Panc1 (cell line): ENCODE measurements at regions not wholly inside any gene's neighbourhood (a gene's known extent, or its start where the extent isn't known, plus 50 kb on each side); places are given as distances from the start of the nearest gene placed in this dataset.
"Not testable (repeated sequence)": the region's sequence is repeated elsewhere in the genome, so short reads cannot be mapped to it uniquely, and the experiment has no call there.

Experiments used
- ATAC-seq: fragments of 200-7000 bp; cut with Tn5 transposase; 2 replicates; pipeline ENCODE4 v1.9.1; 2020; ENCODE audit warnings: mild to moderate bottlenecking, moderate library complexity
- BruUV-seq: library from RNA; stranded (reverse); fragments of 400-500 nt; replicated peaks from 2 replicates; lab custom pipeline; 2021; lab: Mats Ljungman, UMichigan
- CTCF ChIA-PET: fragments of 300-600 bp; sonication (Branson Sonifier 250); formaldehyde crosslinking; loops from one replicate; lab custom pipeline; 2022; ENCODE audit warnings: antibody characterized with exemption; lab: Charles Lee
- POLR2A ChIA-PET: fragments of 300-600 bp; sonication (Branson Sonifier 250); formaldehyde crosslinking; loops from one replicate; lab custom pipeline; 2022; ENCODE audit warnings: antibody characterized with exemption; lab: Charles Lee
- DNase-seq: peaks from one replicate; pipeline ENCODE4 v3.0.0-alpha.2; 2010; ENCODE audit warnings: low read depth, low spot score
- H3K27ac ChIP-seq: 2 replicates; pipeline ENCODE4 v1.5.1; 2011; ENCODE audit warnings: mild to moderate bottlenecking, low read length, inconsistent platforms
- H3K27me3 ChIP-seq: fragments of 200-500 bp; sonication (Bioruptor generic); 2 replicates; pipeline ENCODE4 v1.6.0; 2014; ENCODE audit warnings: low read length, inconsistent platforms; ENCODE audit not compliant: control insufficient read depth, insufficient read depth
- H3K36me3 ChIP-seq: fragments of 200-500 bp; sonication (Bioruptor generic); 2 replicates; pipeline ENCODE4 v1.5.1; 2014; ENCODE audit warnings: inconsistent platforms, mild to moderate bottlenecking, low read length, moderate library complexity; ENCODE audit not compliant: control insufficient read depth, insufficient read depth
- H3K4me1 ChIP-seq: 2 replicates; pipeline ENCODE4 v1.5.1; 2011; ENCODE audit warnings: inconsistent platforms, mild to moderate bottlenecking, low read length, moderate library complexity; ENCODE audit not compliant: control insufficient read depth, insufficient read depth
- H3K4me3 ChIP-seq, 2 experiments: 2 replicates each; pipeline ENCODE4 v1.5.1; 2011 to 2012; ENCODE audit warnings: low read depth in 2 of 2, low read length in 2 of 2, mild to moderate bottlenecking in 2 of 2, inconsistent platforms in 1 of 2, moderate library complexity in 1 of 2
- H3K9me3 ChIP-seq: fragments of 200-500 bp; sonication (Bioruptor generic); 2 replicates; pipeline ENCODE4 v1.5.1; 2014; ENCODE audit warnings: low read depth, mild to moderate bottlenecking, inconsistent platforms, low read length, moderate library complexity; ENCODE audit not compliant: control insufficient read depth, insufficient read depth
- POLR2AphosphoS5 ChIP-seq: IDR thresholded peaks from 2 replicates; pipeline ENCODE4 v1.6.1; 2012; ENCODE audit warnings: mild to moderate bottlenecking, low read depth, low read length, moderate library complexity
- SIN3A ChIP-seq: IDR thresholded peaks from 2 replicates; pipeline ENCODE4 v1.6.1; 2012; ENCODE audit warnings: low read depth, mild to moderate bottlenecking, low read length, moderate library complexity, borderline replicate concordance; ENCODE audit not compliant: insufficient read depth
- TCF7L2 ChIP-seq: IDR thresholded peaks from 2 replicates; pipeline ENCODE4 v1.6.1; 2011; ENCODE audit warnings: mild to moderate bottlenecking, low read depth, low read length, inconsistent platforms
- in situ Hi-C: cut with HindIII; loops from 2 replicates; pipeline ENCODE4 v1.10.0; 2016; ENCODE audit warnings: low sequenced_read_pairs, low pct_unique_long_range_greater_than_20kb
- intact Hi-C: fragments of 100-400 bp; cut with micrococcal nuclease; formaldehyde crosslinking; loops from one replicate; pipeline ENCODE4 v1.10.0; 2022; ENCODE audit not compliant: unreplicated experiment
- TF ChIP-seq, protein P1 (sequence below), 2 experiments: IDR thresholded peaks; 2 replicates each; pipeline ENCODE4 v1.6.1; 2011 to 2012; ENCODE audit warnings: low read depth in 2 of 2, control low read depth in 1 of 2, low read length in 1 of 2, mild to moderate bottlenecking in 1 of 2, moderate library complexity in 1 of 2; ENCODE audit not compliant: insufficient read depth in 1 of 2
- TF ChIP-seq, protein P2 (sequence below): fragments of 450-650 bp; IDR thresholded peaks from 2 replicates; pipeline ENCODE4 v1.5.1; 2017; ENCODE audit warnings: mild to moderate bottlenecking

DNA sequence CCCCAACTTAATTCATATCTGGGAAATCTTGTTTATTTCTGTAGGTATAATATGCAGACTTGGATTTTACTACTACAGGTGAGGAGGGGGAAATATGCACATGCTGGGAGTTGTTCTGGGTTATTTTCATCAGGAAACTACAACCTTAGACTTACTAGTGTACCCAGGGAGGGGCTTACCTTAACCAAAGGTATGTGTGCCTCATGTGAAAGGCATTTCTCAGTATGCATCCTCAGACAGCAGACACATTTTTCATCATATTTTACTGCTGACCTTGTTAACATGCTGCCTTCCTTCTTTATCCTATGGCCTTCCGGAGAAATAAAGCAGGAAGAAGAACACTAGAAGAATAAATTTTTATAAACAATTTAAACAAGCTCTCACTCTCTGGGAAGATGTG, 214.9 kb downstream of the SPANXN4 start:
- no peaks in the 10 kb centered on the region for H3K4me1 ChIP-seq
- ATAC-seq, result no peak
- TF ChIP-seq, protein P1, sequence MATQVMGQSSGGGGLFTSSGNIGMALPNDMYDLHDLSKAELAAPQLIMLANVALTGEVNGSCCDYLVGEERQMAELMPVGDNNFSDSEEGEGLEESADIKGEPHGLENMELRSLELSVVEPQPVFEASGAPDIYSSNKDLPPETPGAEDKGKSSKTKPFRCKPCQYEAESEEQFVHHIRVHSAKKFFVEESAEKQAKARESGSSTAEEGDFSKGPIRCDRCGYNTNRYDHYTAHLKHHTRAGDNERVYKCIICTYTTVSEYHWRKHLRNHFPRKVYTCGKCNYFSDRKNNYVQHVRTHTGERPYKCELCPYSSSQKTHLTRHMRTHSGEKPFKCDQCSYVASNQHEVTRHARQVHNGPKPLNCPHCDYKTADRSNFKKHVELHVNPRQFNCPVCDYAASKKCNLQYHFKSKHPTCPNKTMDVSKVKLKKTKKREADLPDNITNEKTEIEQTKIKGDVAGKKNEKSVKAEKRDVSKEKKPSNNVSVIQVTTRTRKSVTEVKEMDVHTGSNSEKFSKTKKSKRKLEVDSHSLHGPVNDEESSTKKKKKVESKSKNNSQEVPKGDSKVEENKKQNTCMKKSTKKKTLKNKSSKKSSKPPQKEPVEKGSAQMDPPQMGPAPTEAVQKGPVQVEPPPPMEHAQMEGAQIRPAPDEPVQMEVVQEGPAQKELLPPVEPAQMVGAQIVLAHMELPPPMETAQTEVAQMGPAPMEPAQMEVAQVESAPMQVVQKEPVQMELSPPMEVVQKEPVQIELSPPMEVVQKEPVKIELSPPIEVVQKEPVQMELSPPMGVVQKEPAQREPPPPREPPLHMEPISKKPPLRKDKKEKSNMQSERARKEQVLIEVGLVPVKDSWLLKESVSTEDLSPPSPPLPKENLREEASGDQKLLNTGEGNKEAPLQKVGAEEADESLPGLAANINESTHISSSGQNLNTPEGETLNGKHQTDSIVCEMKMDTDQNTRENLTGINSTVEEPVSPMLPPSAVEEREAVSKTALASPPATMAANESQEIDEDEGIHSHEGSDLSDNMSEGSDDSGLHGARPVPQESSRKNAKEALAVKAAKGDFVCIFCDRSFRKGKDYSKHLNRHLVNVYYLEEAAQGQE (IDR thresholded peaks at IDR 0.05; ENCODE audit: insufficient read depth in 1 of 2, low read depth in 2 of 2, low read length in 1 of 2), result no peak
- TF ChIP-seq SIN3A (no peak), POLR2AphosphoS5 (no peak), TCF7L2 (no peak)
- TF ChIP-seq, protein P2, sequence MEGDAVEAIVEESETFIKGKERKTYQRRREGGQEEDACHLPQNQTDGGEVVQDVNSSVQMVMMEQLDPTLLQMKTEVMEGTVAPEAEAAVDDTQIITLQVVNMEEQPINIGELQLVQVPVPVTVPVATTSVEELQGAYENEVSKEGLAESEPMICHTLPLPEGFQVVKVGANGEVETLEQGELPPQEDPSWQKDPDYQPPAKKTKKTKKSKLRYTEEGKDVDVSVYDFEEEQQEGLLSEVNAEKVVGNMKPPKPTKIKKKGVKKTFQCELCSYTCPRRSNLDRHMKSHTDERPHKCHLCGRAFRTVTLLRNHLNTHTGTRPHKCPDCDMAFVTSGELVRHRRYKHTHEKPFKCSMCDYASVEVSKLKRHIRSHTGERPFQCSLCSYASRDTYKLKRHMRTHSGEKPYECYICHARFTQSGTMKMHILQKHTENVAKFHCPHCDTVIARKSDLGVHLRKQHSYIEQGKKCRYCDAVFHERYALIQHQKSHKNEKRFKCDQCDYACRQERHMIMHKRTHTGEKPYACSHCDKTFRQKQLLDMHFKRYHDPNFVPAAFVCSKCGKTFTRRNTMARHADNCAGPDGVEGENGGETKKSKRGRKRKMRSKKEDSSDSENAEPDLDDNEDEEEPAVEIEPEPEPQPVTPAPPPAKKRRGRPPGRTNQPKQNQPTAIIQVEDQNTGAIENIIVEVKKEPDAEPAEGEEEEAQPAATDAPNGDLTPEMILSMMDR, result no peak
- H3K36me3 ChIP-seq, result no peaks in the 10 kb centered on the region
- CTCF ChIA-PET, result no interaction called here
- POLR2A ChIA-PET, result no interaction called here
- no peak overlapping the region for H3K4me3 ChIP-seq
- H3K27me3 ChIP-seq, result no peaks in the 10 kb centered on the region
- H3K9me3 ChIP-seq, result no peaks in the 10 kb centered on the region
- DNase-seq, result no peak
- H3K27ac ChIP-seq, result no peak overlapping the region
- in situ Hi-C loops (no loop called here), intact Hi-C loops (no loop called here)
- no TSS peak for BruUV-seq

DNA sequence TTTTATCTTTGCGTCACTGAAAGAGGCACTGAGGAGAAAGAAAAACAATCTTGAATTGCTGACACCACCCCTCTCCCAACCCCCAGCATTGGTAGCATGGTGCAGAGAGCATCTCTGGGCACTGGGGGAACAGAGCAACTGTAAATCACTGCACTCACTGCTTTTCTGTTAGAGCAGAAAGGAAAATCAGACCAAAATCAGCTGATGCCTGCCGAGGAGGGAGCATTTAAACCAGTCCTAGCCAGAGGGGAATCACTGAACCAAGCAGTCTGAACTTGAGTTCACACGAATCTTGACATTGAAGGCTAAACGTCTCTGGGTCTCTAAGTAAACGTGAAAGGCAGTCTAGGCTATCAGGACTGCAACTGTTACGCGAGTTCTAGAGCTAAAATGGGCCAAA, 205.8 kb downstream of the SPANXN4 start:
- H3K9me3 ChIP-seq, result no peaks in the 10 kb centered on the region
- no peaks in the 10 kb centered on the region for H3K36me3 ChIP-seq
- DNase-seq (no peak), ATAC-seq (no peak)
- no peak overlapping the region for H3K27ac ChIP-seq
- no peak for TF ChIP-seq POLR2AphosphoS5
- TF ChIP-seq, protein P1 (IDR thresholded peaks at IDR 0.05; ENCODE audit: insufficient read depth in 1 of 2, low read depth in 2 of 2, low read length in 1 of 2), result no peak
- TF ChIP-seq, protein P2, result no peak
- no peak for TF ChIP-seq SIN3A
- TF ChIP-seq TCF7L2, result no peak
- BruUV-seq, result no TSS peak
- in situ Hi-C loops, result no loop called here
- no peaks in the 10 kb centered on the region for H3K4me1 ChIP-seq
- ChIA-PET POLR2A (no interaction called here), CTCF (no interaction called here)
- H3K27me3 ChIP-seq, result no peaks in the 10 kb centered on the region
- intact Hi-C loops, result no loop called here
- H3K4me3 ChIP-seq, result no peak overlapping the region

DNA sequence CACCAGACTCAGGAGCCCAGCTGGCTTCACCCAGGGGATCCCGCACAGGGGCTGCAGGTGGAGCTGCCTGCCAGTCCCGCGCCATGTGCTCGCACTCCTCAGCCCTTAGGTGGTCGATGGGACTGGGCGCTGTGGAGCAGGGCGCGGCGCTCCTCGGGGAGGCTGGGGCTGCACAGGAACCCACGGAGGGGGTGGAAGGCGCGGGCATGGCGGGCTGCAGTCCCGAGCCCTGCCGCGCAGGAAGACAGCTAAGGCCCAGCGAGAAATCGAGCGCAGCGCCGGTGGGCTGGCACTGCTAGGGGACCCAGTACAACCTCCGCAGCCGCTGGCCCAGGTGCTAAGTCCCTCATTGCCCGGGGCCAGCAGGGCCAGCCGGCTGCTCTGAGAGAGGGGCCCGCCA, 202.9 kb downstream of the SPANXN4 start:
- H3K27me3 ChIP-seq, CTCF ChIA-PET, BruUV-seq, intact Hi-C loops, POLR2A ChIA-PET, H3K27ac ChIP-seq, H3K36me3 ChIP-seq, in situ Hi-C loops, H3K9me3 ChIP-seq, DNase-seq, H3K4me1 ChIP-seq, ATAC-seq, H3K4me3 ChIP-seq: not testable (repeated sequence)
